Cardiac septum (tissue), 1 donor: ENCODE measurements at regions not wholly inside any gene's neighbourhood (a gene's known extent, or its start where the extent isn't known, plus 50 kb on each side); places are given as distances from the start of the nearest gene placed in this dataset.

Source experiments
- DNase-seq: peaks from one replicate; pipeline ENCODE4 v3.0.0-alpha.2; 2020; ENCODE audit warnings: low spot score
- intact Hi-C: fragments of 100-400 bp; cut with DNase I; formaldehyde crosslinking; loops from one replicate; pipeline ENCODE4 v1.14.0; 2022
- donor health status: DM: no; HTN: no; CAD: no.

DNA sequence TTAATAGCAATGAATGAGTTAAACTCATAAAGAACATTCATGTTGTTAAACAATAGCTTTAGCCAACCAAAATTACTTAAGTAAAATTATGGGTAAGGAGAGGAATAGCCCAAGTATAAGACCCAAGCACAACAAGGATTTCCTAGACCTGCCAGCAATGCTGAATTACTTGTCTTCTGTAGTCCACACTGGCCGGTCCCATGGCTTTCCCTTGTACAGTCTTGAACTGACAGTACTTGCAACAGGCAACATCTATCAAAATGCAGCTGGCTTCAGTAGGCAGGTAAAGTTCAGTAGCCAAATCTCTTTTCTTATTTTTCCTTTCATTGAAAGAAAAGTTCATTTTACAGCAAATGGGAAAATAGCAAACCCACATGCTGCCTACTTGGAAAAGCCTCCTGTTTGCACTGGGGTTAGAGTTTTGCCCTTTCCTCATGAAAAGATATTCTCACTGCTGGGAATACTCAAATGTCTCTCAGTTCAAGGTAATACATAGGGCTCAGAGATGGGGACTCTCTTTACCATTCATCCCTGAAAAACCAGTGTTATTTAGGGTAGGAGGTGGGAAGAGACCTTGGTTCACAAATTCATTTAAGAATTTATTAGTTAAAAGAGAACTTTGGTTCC, 222.8 kb downstream of the TTLL7 start:
- no peak for DNase-seq
- intact Hi-C loops: no loop called here

DNA sequence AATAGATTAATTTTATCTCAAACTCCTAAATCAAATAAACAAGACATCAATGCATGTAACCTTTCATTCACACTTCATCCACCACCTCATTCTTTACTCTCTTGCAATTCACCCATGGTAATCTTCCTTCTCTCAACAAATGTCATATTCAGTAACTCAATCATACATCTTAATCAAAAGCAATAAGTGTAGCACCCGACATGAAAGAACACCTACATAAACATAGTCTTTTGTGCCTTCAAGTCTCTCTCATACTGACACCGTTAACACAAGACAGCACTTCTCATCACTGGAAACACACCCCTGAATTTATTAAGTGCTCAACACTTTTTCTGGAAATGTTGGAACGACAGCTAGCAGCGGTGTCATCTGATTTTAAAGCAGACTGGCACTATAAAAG, 225.9 kb downstream of the TTLL7 start:
- no peak for DNase-seq
- intact Hi-C loops: no loop called here

- intact Hi-C loops: no loop called here
These were observed 228.6 kb downstream of the TTLL7 start for GRCh38 chr1:83770319-83770661.

GRCh38 chr1:83769594-83770318, 229.2 kb downstream of the TTLL7 start:
- no peak for DNase-seq
- intact Hi-C loops: no loop called here

More at GRCh38 chr1:83770319-83770661, 228.6 kb downstream of the TTLL7 start:
- DNase-seq: no peak

DNA sequence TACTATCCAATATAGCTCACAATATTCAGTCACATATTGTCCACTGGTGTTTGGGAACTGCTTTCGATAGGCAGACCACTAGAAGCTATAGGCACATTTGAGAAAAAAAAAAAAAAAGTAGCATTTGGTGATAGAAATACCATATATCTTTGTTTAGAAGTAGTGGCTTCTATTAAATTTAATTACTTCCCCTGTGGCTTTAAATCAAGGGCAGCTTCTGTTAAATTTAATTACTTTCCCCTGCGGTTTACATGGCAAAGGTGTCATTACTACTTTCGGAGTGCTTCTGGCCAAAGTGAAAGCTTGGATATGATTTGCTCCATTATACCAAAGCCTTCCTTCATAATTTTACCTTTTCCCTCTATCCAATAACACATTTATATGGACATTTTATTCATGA, 229.9 kb downstream of the TTLL7 start:
- intact Hi-C loops: no loop called here
- DNase-seq: no peak

DNA sequence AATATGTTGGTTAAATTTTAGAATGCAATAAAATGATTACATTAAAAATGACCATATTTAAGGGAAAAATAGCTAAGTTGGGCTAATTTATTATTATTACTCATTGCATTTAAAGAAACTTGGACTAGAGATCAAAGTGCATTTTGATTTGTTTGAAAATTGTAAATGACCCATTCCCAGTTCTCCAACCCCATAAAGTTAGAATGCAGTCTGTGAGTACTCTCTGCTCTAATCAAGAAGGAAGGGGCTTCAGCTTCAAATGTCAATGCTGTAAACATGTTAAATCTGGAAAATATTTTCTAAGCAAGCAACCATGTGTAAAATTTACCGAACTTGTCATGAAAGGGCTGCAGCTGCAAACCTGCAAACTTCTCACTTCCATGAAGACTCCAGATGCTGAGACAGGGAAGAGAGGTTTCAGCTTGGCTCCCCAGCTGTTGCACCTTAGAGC, 232.7 kb downstream of the TTLL7 start:
- no peak for DNase-seq
- intact Hi-C loops: no loop called here

GRCh38 chr1:83765125-83765524, 233.8 kb downstream of the TTLL7 start:
- intact Hi-C loops: no loop called here
- DNase-seq: no peak

DNA sequence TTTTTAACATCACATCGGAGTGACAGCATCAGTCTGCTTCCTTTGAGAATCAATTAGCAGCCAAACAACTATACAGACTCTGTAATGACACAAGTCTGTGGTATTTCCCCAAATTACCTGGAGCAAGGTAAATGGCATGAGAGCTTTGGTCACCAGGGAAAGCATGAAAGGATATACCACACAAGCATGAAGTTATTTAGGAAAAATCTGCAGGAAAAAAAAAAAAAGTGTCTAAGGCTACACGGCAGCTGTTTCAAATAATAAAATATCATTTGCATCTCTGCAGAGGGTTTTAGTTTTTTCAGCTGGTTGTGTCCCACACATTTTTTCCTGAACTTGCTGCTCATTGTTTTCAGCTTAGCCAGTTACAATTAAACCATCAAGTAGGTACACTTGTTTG, 234.7 kb downstream of the TTLL7 start:
- no peak for DNase-seq
- intact Hi-C loops: no loop called here

GRCh38 chr1:83763361-83764095, 235.4 kb downstream of the TTLL7 start:
- intact Hi-C loops: no loop called here
- no peak for DNase-seq

DNA sequence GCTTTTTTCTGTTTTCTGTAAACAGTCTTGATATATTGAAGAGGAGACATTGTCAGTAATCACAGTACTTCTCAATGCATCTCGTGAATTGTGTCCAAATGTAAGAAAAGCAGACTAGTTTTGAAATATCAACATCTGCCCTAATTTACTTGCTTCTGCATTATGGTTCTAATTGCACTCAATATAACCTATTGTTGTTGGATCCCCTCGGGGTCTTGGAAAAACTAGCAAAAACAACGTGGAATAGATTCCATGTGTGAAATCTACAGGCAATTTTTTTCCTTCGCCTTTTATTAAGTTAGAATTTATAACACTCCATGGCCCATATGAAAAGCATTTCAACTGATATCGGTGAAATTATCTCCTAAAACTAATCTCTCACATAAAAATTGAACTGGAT, 236.5 kb downstream of the TTLL7 start:
- intact Hi-C loops: no loop called here
- no peak for DNase-seq

- intact Hi-C loops: no loop called here
- DNase-seq: no peak
These were observed 236.9 kb downstream of the TTLL7 start for GRCh38 chr1:83762039-83762365.

DNA sequence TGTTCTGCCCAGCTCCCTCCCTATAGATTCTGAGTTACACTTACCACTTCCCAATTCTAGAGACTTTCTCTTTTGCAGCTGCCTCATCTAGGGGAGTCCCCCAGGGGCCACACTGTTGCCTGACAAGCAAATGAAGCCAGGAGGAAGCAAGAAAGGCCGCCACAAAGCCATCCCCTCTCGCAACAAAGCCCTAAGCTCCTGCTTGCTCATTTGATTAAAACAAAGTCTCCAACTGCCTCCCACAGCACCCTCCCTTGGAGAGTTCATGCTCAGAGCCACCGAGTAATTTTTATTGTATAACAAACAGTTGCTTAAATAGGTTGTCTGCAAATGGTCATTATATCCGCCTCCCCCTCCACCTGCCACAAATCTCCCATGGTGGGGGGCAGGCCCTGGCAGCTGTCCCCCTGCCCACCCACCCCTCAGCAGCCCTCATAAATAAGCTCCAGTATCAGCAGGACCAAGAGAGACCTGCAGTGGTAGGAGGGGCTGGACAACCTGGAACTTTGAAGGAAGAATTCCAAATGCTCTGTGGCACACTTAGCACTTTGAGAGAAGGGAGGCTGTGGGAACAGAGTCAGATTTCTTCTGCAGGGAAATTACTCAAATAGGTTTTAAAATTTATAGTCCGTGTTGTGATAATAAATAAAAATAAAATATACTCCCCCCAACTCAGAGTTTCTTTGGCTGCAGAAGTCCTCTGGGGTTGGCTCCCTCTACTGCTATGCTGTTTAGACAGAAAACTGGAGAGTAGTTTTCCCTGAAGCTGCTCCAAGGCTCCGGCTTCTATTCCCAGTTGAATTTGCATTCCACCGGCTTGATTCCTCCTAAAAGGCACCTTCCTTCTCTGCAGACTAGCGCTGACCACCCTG, 237.5 kb downstream of the TTLL7 start:
- intact Hi-C loops: no loop called here
- no peak for DNase-seq

DNA sequence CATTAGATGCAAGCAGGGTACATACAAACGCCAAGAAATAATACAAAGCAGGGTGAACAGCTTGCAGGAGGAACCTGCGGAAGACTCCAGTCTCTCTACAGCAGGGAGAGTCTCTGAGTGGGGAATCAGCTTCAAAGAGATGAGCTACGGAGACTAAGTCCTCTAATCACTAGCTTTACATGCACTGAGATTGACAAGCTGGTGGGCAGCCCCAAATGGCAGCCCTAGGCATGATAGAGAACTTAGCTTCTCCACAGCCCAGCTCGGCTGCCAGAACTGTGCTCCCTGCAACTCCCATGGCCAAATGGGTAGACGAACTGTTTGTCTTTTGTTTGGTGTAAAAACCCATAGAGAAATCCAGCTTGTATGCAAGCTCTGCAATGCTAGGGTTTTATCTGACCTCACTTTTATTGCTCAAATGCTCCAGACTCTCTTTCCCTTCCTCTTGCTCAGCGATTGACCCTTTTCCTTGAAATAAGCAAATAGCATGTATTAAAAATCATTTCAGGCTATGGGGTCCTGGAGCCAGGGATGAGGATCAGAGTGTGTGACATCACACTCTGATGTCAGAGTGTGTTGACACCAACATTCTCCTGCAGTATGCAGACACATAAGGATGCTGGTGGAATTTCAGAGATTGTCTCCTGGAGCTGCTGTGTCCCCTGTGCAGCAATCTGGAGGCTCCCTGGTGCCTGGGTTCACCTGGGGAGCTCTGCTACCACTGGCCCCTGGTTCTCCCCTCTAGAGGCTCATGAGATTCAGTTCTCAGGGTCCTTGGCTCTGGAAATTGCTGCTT, 238.5 kb downstream of the TTLL7 start:
- DNase-seq: no peak
- intact Hi-C loops: no loop called here

DNA sequence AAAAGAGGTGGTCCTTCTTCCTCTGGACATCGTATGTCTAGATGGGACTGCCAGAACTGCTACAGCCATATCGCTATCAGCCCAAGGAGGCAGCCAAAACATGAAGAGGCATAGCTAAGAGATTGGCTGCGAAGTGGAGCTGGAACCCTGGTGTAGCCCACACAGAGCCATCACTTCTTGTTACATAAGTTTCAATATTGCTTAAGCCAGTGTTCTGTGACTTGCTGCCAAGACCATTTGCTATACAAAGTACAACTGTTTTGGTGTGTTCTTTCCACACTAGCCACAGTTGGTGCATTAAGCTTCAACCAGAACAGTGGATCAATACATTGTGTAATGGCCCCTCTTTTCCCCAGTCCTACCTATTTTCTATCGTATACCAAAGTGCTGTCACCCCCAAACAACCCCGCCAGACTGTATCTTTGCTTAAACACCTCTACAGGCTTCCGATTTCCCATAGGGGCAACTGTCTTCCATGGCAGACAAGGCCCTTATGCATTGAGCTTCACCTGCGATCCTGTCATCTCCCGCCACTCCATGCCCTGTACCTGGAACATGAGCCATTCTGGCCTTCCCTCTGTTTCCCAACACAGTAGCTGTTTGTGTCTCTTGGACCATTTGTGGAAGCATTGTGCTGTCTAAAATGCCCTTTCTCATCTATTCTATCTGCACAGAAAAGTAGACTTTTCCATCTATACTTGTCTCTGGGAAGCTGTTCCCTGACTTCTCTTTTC, 241.8 kb downstream of the TTLL7 start:
- intact Hi-C loops: no loop called here
- no peak for DNase-seq

DNA sequence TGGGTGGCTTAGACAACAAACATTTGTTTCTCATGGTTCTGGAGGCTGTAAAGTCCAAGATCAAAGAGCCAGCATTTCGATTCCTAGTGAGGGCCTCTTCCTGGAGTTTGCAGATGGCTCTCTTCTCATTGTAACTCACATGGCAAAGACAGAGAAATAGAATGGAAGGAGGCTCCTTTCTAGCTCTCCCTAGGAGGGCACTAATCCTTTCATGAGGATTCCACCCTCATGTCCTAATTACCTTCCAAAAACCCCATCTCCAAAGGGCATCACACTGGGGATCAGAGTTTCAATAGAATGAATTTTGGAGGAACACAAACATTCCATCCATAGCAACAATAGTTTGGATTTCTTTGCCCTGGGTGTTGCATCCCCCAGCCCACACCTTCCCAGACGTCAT, 247.3 kb downstream of the TTLL7 start:
- no peak for DNase-seq
- intact Hi-C loops: no loop called here

DNA sequence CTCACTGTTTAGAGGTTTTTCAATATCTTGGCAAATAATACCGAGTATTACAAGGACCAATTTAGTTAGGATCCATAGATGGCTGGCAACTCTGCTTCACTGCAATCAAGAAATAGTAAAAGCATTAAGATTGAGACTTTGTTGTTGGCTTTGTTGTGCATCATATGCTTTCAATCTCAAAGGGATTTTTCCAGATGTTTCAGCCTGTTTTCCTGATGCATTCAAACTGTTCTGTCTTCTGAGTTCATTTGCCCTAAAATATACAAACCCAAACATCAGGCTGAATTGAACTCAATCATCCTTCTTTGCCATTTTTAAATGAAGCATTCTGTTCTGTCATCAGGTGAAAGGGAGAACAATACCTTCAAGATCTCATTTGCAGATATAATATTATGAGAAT, 248.7 kb downstream of the TTLL7 start:
- intact Hi-C loops: no loop called here
- no peak for DNase-seq

DNA sequence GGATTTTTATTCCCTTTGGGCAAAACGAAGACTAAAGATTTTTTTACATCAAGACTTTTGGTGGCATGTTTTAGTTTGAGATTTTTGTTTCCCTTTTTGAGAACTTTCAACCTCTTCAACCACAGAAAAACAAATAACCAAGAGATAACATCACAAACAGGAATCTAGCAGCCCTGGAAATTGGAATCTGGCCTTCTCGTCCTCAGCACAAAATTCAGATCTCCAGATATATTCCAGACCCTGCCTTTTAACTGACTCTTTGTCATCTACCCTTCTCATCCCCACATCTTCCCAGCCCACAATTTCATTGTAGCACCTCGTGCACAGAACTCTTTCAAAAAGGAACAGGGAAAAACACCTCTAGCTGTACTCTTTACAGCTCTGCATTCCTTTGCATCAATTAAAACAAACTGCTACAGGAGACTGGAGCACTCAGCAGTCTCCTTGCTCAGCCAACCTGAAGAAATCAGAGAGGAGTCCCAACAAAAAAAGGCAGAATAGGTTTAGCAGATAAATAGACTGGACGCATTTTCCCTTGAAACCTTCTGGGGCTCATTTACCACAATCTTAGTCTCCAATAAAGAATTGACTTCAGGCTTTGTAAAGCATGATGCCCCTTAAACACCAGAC, 251.0 kb downstream of the TTLL7 start:
- DNase-seq: no peak
- intact Hi-C loops: no loop called here

- no peak for DNase-seq
- intact Hi-C loops: no loop called here
These were observed 252.7 kb downstream of the TTLL7 start for GRCh38 chr1:83746234-83746633.
